ENCODE measurements at regions not wholly inside any gene's neighbourhood (a gene's known extent, or its start where the extent isn't known, plus 50 kb on each side); places are given as distances from the start of the nearest gene placed in this dataset.

DNA sequence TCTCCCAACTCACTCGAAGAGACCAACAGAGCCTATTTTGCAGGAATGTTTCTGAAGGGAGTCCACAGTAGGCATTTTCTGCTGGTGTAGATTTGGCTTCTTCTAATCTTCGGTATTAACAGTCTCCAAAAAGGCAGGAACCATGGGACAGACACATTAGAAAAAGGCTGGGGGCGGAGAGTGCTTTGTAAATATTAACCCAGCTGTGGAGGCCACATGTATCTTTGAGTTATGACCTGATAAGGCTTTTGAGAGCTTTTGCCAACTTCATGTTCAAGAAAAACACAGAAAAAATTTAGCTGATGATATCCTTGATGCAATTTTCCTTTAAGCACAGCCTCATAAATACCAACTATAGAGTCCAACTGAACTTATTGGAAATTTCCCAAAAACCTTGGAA lies 119.4 kb upstream of the TSHZ2 start:
- H3K36me3 Mint-ChIP-seq (ENCODE audit: low read depth): no peaks in the 10 kb centered on the region
- Histone ChIP-seq H3K4me1 (ENCODE audit: insufficient read depth, low read length) (no peaks in the 10 kb centered on the region), H3K4me3 (ENCODE audit: low read length) (no peak overlapping the region), H3K9me3 (ENCODE audit: control insufficient read depth in 1 of 2, insufficient read depth in 1 of 2, low read length in 2 of 2) (no peaks in the 10 kb centered on the region), H3K27me3 (ENCODE audit: control insufficient read depth in 1 of 2, insufficient read depth in 2 of 2, low read length in 2 of 2) (no peaks in the 10 kb centered on the region), H3K36me3 (ENCODE audit: insufficient read depth, low read length) (no peaks in the 10 kb centered on the region), H3K27ac (ENCODE audit: low read depth in 1 of 2, low read length in 2 of 2) (no peak overlapping the region)
- DNase-seq (no peak), ATAC-seq (ENCODE audit: poor library complexity) (no peak)
- TF ChIP-seq, protein P1, sequence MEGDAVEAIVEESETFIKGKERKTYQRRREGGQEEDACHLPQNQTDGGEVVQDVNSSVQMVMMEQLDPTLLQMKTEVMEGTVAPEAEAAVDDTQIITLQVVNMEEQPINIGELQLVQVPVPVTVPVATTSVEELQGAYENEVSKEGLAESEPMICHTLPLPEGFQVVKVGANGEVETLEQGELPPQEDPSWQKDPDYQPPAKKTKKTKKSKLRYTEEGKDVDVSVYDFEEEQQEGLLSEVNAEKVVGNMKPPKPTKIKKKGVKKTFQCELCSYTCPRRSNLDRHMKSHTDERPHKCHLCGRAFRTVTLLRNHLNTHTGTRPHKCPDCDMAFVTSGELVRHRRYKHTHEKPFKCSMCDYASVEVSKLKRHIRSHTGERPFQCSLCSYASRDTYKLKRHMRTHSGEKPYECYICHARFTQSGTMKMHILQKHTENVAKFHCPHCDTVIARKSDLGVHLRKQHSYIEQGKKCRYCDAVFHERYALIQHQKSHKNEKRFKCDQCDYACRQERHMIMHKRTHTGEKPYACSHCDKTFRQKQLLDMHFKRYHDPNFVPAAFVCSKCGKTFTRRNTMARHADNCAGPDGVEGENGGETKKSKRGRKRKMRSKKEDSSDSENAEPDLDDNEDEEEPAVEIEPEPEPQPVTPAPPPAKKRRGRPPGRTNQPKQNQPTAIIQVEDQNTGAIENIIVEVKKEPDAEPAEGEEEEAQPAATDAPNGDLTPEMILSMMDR (IDR thresholded peaks at IDR 0.05): no peak
- no peak overlapping the region for H3K27ac Mint-ChIP-seq
- ChIA-PET POLR2A (no interaction called here), CTCF (no interaction called here)
- intact Hi-C loops (cut with DNase I, micrococcal nuclease): no loop called here
- no peaks in the 10 kb centered on the region for H3K27me3 Mint-ChIP-seq
- no peaks in the 10 kb centered on the region for H3K4me1 Mint-ChIP-seq (ENCODE audit: low read depth)
- no peaks in the 10 kb centered on the region for H3K9me3 Mint-ChIP-seq
- no peak overlapping the region for H3K4me3 Mint-ChIP-seq

- no peaks in the 10 kb centered on the region for H3K9me3 ChIP-seq (ENCODE audit: control insufficient read depth in 1 of 2, insufficient read depth in 1 of 2, low read length in 2 of 2)
- intact Hi-C loops (cut with DNase I, micrococcal nuclease): no loop called here
- no peaks in the 10 kb centered on the region for H3K4me1 ChIP-seq (ENCODE audit: insufficient read depth, low read length)
- Mint-ChIP-seq H3K36me3 (ENCODE audit: low read depth) (no peaks in the 10 kb centered on the region), H3K27ac (no peak overlapping the region), H3K27me3 (peaks cover 12% of the 10 kb centered on the region), H3K4me1 (ENCODE audit: low read depth) (no peaks in the 10 kb centered on the region), H3K4me3 (no peak overlapping the region), H3K9me3 (no peaks in the 10 kb centered on the region)
- TF ChIP-seq, protein P1 (IDR thresholded peaks at IDR 0.05): no peak
- ATAC-seq (ENCODE audit: poor library complexity) (no peak), DNase-seq (no peak)
- ChIA-PET POLR2A (no interaction called here), CTCF (no interaction called here)
- no peak overlapping the region for H3K27ac ChIP-seq (ENCODE audit: low read depth in 1 of 2, low read length in 2 of 2)
- H3K4me3 ChIP-seq (ENCODE audit: low read length): no peak overlapping the region
- H3K27me3 ChIP-seq (ENCODE audit: control insufficient read depth in 1 of 2, insufficient read depth in 2 of 2, low read length in 2 of 2): no peaks in the 10 kb centered on the region
- no peaks in the 10 kb centered on the region for H3K36me3 ChIP-seq (ENCODE audit: insufficient read depth, low read length)
Observed at GRCh38 chr20:52847731-52848359, 124.3 kb upstream of the TSHZ2 start.

GRCh38 chr20:52847029-52847660 lies 125.0 kb upstream of the TSHZ2 start:
- DNase-seq: no peak
- peaks cover 12% of the 10 kb centered on the region for H3K27me3 Mint-ChIP-seq
- POLR2A ChIA-PET: no interaction called here
- no peaks in the 10 kb centered on the region for H3K4me1 Mint-ChIP-seq (ENCODE audit: low read depth)
- intact Hi-C loops (cut with DNase I, micrococcal nuclease): no loop called here
- no peak overlapping the region for H3K27ac Mint-ChIP-seq
- no peaks in the 10 kb centered on the region for H3K9me3 ChIP-seq (ENCODE audit: control insufficient read depth in 1 of 2, insufficient read depth in 1 of 2, low read length in 2 of 2)
- no peaks in the 10 kb centered on the region for H3K36me3 ChIP-seq (ENCODE audit: insufficient read depth, low read length)
- no peaks in the 10 kb centered on the region for H3K36me3 Mint-ChIP-seq (ENCODE audit: low read depth)
- CTCF ChIA-PET: no interaction called here
- TF ChIP-seq, protein P1 (IDR thresholded peaks at IDR 0.05): no peak
- no peaks in the 10 kb centered on the region for H3K4me1 ChIP-seq (ENCODE audit: insufficient read depth, low read length)
- H3K4me3 ChIP-seq (ENCODE audit: low read length): no peak overlapping the region
- H3K4me3 Mint-ChIP-seq: no peak overlapping the region
- H3K27ac ChIP-seq (ENCODE audit: low read depth in 1 of 2, low read length in 2 of 2): no peak overlapping the region
- no peak for ATAC-seq (ENCODE audit: poor library complexity)
- H3K27me3 ChIP-seq (ENCODE audit: control insufficient read depth in 1 of 2, insufficient read depth in 2 of 2, low read length in 2 of 2): no peaks in the 10 kb centered on the region
- no peaks in the 10 kb centered on the region for H3K9me3 Mint-ChIP-seq
